HG03565 (cell line): ENCODE measurements at regions not wholly inside any gene's neighbourhood (a gene's known extent, or its start where the extent isn't known, plus 50 kb on each side); places are given as distances from the start of the nearest gene placed in this dataset.
"Not testable (repeated sequence)": the region's sequence is repeated elsewhere in the genome, so short reads cannot be mapped to it uniquely, and the experiment has no call there.

Source experiments
- ATAC-seq: cut with Tn5 transposase; IDR thresholded peaks from one replicate; pipeline ENCODE4 v1.9.1; 2021; ENCODE audit warnings: mild to moderate bottlenecking, moderate library complexity; ENCODE audit not compliant: unreplicated experiment

- ATAC-seq = no peak
Measured at GRCh38 chr4:19266566-19266965, 985.1 kb upstream of the SLIT2 start.

DNA sequence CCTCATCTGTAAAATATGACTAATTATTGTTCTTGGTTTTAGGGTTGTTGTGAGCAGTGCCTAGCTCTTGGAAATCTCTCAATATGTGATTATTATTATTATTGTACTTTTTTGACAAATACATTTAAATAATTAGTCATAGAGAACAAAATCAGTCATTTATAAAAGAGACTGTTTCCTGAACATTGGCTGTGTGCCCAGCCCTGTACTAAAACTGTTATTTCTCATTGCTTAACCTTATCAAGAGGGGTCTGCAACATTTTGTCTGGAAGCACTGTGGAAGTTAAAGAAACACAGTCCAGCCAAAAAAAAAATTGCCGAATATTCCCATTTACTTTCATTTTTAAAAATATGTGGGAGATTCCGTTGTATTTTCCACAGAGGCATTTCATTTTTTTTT, 989.2 kb upstream of the SLIT2 start:
- no peak for ATAC-seq

- ATAC-seq = no peak
Measured at GRCh38 chr4:19260346-19260745, 991.4 kb upstream of the SLIT2 start.

DNA sequence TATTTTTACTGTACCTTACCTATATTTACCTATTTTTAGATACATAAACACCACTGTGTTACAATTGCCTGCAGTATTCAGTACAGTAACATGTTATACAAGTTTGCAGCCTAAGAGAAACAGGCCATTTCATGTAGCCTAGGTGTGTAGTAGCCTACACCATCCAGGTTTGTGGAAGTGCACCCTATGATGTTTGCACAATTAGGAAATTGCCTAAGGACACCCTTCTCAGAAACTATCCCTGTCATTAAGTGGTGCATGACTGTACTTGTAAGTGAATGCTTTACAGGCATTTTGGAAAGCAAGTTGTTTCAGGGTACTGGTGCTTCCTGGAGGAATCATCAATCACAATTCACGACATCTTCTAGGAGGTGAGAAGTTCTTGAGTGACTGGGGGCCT, 991.8 kb upstream of the SLIT2 start:
- no peak for ATAC-seq

- no peak for ATAC-seq
Measured at GRCh38 chr4:19256823-19257222, 994.9 kb upstream of the SLIT2 start.

DNA sequence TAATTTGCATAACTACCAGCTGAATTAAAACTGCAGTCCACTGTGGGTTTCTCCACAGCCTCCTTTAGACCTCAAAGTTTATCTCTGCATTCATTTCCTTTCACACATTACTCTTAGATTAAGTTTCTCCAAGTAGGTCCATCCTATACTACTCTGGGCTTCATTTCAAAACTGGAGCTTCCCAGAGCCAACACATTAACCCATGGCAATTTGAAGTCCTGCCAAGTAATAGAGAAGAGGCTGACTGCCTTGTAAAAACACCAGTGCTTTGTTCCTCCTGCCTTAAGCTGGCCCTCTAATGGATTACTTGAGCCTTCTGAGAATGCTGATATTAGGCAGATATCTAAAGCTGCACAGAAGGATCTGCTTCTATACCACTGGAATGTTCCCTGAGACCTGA, 997.2 kb upstream of the SLIT2 start:
- ATAC-seq = no peak

- ATAC-seq = no peak
Measured at GRCh38 chr4:19248023-19248422, 1003.7 kb upstream of the SLIT2 start.

DNA sequence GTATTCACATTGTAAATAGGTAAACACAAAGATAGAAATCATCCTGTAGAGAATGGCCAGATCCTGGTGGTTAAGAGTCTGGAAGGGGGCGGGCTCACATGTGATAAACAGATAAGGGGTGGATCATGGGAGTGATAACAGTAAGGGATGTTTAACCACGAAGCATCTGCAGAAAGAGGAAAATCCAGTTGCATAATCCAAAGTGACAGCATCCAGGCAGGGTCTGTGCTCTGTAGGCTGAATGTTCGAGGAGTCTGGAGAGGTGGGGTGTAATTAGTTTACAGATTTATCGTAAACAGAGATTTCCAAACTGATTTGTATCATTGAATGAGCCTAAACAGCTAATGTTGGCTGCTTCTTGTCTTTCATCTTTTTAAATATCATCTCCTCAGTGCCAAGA, 1009.8 kb upstream of the SLIT2 start:
- ATAC-seq = no peak

DNA sequence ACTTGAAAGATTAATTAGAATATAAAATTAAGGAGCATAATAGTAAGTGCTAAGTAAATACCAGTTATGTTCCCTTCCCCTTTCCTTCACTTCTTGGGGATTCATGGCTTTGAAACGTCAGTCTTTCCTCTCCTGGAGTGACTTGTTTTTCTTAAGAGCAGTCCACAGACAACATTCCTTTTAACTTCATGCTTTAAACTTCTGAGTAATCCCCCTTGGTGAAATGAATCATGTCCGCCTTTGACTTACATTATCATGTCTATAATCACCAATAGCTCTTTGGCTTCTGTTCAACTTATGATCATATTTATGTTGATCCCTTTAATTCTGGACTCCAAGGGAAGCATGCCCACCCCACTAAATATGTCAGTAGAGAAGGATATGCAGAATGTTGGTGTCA, 1012.1 kb upstream of the SLIT2 start:
- ATAC-seq = no peak

DNA sequence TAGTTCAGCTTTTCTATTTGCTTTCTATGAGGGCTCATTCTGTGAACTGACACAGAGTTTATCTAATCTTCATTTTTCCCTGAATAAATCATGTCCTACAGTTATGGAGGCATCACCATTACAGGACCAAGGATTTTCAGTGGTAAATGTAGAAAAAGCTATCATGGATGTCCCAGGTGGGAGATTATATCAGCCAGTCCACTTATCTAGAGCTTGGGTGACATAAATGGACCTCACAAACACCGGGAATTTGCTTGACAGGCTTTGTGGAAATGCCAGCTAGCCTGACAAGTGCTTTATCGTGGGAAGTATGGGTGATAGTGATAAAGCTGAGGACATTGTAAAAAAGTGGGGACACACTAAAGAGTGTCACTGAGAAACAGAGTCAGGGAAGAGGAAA, 1015.2 kb upstream of the SLIT2 start:
- no peak for ATAC-seq

- ATAC-seq = no peak
Measured at GRCh38 chr4:19230906-19231545, 1020.7 kb upstream of the SLIT2 start.

DNA sequence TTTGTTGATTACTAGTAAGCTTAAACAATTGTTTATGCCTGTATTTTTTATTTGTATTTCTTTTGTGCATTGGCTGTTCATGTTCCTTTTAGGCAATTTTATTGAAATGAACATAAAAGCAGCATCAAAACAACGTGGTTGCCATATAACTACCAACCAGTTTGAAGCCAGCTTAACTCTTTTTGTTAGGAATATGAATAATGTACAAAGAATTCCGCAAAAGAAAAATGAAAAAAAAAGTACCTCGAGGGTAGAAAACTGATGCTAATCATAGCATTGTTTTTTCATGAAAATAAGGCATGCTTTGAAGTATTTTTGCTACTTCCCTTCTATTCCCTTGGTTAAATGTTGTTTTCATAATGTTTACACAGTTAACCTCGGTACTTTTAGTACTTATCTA, 1024.0 kb upstream of the SLIT2 start:
- no peak for ATAC-seq

GRCh38 chr4:19224820-19225219, 1026.9 kb upstream of the SLIT2 start:
- no peak for ATAC-seq

DNA sequence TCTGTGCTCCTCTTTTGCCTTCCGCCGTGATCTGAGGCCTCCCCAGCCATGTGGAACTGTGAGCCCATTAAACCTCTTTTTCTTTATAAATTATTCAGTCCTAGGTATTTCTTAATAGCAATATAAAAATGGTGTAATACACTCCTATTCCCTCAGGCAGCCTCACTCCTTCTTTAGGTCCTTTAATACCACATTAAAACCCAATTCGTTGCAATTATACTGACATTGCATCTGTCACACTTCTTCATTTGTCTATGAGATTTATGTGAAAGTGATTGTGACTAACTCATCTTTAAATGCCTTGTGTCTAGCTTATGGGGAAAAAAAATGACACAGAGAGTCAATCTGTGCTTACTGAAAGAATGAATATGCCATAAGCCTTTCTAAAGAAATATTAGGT, 1035.2 kb upstream of the SLIT2 start:
- ATAC-seq = no peak

GRCh38 chr4:19214591-19215186, 1037.0 kb upstream of the SLIT2 start:
- no peak for ATAC-seq

GRCh38 chr4:19213388-19213787, 1038.3 kb upstream of the SLIT2 start:
- no peak for ATAC-seq

- ATAC-seq = no peak
Measured at GRCh38 chr4:19205853-19206252, 1045.9 kb upstream of the SLIT2 start.

- ATAC-seq = not testable (repeated sequence)
Measured at GRCh38 chr4:19197838-19198237, 1053.9 kb upstream of the SLIT2 start.

DNA sequence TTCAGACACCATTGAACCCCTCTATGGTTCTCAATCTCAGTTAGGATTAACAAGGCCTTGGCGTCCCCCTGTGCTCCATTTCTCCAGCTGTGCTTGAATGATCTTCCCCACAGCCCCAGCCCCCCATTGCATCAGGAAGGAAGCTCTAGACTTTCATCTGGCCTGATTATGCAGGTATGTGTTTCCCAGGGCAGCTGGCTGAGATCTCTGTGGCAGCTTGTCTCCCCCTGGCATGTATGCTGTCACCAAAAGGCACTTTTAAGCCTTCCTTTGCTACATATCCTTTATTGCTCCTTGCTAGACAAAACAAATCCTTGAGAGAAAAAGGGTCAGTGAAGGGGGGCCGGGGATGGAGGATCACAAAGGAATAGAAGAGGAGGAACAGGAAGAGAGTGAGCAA, 1056.0 kb upstream of the SLIT2 start:
- ATAC-seq = no peak

DNA sequence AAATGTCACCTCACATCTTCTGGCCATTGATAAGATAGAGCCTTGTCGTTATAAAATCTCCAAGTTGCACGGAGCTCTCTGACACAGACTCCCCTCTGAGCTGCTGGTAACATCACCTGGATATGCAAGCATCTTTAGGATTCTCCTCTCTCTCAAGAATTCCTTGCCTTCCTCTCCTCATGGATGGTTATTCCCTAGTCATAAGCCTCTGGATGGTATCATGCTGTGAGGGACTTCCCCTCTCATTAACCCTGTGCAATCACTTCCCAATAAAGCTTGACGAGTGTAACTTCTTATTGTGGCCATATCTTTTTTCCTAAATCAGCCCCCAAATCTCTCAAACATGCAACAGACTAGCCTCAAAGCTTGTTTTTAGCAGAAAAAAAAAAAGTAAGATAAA, 1057.0 kb upstream of the SLIT2 start:
- no peak for ATAC-seq

DNA sequence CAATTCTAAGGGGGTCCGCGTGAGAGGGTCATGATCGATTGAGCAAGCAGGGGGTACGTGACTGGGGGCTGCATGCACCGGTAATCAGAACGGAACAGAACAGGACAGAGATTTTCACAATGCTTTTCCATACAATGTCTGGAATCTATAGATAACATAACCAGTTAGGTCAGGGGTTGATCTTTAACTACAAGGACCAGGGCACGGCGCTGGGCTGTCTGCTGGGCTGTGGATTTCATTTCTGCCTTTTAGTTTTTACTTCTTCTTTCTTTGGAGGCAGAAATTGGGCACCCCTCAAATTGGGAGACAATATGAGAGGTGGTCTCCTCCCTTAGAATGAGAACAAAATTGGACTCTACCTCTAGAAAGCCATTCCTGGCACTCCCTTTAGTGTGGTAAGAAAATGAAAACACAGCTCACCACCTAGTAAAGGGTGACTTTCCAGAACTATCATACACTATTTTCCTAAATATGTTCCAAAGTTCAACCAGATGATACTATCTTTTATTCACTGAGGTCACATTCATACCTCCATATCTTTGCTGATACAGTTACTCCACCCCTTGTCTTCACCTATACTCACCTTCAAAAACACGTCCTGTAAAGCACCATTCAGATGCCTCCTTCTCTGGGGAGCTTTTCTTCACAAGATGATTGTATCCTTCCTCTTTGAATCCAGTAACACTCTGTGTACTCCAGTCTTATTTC, 1058.3 kb upstream of the SLIT2 start:
- ATAC-seq = no peak

GRCh38 chr4:19191979-19192650, 1059.6 kb upstream of the SLIT2 start:
- no peak for ATAC-seq
